ENCODE measurements at regions not wholly inside any gene's neighbourhood (a gene's known extent, or its start where the extent isn't known, plus 50 kb on each side); places are given as distances from the start of the nearest gene placed in this dataset.

- H3K9me3 ChIP-seq (replicated peaks; ENCODE audit: control insufficient read depth, insufficient read depth, low read depth, low read length) = no peaks in the 10 kb centered on the region
- no peak for DNase-seq (ENCODE audit: extremely low read depth in 1 of 4, low spot score in 3 of 4)
- in situ Hi-C loops (cut with MboI) = no loop called here
- H3K27ac ChIP-seq (ENCODE audit: extremely low read depth, low read depth, low read length) = no peak overlapping the region
- H3K4me2 ChIP-seq (ENCODE audit: insufficient read depth, low read length) = no peak overlapping the region
- no peak overlapping the region for H3K4me3 ChIP-seq
- no peak for ATAC-seq
- H3K4me1 ChIP-seq (replicated peaks in 1 of 2; ENCODE audit: control insufficient read depth in 2 of 2, insufficient read depth in 2 of 2, low read length in 2 of 2) = no peaks in the 10 kb centered on the region
- 0% methylated on average over 1 of the region's 1 CpG for WGBS (ENCODE audit: insufficient coverage, low coverage, missing lambda C conversion rate)
- H3K9me1 ChIP-seq (ENCODE audit: control insufficient read depth, insufficient read depth, low read length) = no peaks in the 10 kb centered on the region
- H3K36me3 ChIP-seq (ENCODE audit: control insufficient read depth, insufficient read depth, low read length) = no peaks in the 10 kb centered on the region
- FAIRE-seq = no peak
- intact Hi-C loops (cut with micrococcal nuclease) = no loop called here
- H3K79me2 ChIP-seq (ENCODE audit: control insufficient read depth, insufficient read depth, low read length) = no peaks in the 10 kb centered on the region
- POLR2A ChIA-PET = no interaction called here
- BruUV-seq (replicated peaks) = no TSS peak
- H3K9ac ChIP-seq (ENCODE audit: insufficient read depth in 1 of 2, low read depth in 2 of 2, low read length in 2 of 2) = no peak overlapping the region
- no peak overlapping the region for H2AFZ ChIP-seq (ENCODE audit: low read depth, low read length)
- CTCF ChIA-PET (ENCODE audit: low intra/inter-chr PET ratio) = no interaction called here
- no peaks in the 10 kb centered on the region for H3K27me3 ChIP-seq (ENCODE audit: control insufficient read depth in 2 of 2, insufficient read depth in 2 of 2, low read length in 2 of 2)
- TF ChIP-seq FOXP4 (CRISPR knock-in tag; IDR thresholded peaks at IDR 0.05; ENCODE audit: borderline replicate concordance) = no peak
- TF ChIP-seq ZNF316 (IDR thresholded peaks at IDR 0.05) = peak; percentile 59
- no peak for TF ChIP-seq IRF9 (tag; IDR thresholded peaks at IDR 0.05)
- no peak for TF ChIP-seq PRDM10 (IDR thresholded peaks at IDR 0.05; ENCODE audit: partially characterized antibody)
- no peak for TF ChIP-seq CCNT2 (IDR thresholded peaks at IDR 0.05; ENCODE audit: borderline replicate concordance, extremely low read depth, insufficient read length, low read depth, low read length)
- TF ChIP-seq ARHGAP35 (IDR thresholded peaks at IDR 0.05; ENCODE audit: partially characterized antibody) = no peak
- TF ChIP-seq MAFK (IDR thresholded peaks at IDR 0.05; ENCODE audit: low read length) = peak; percentile 49; the same call in 1 of the 2 replicates
- TF ChIP-seq HIVEP1 (CRISPR knock-in tag; IDR thresholded peaks at IDR 0.05) = no peak
- TF ChIP-seq MAFF (IDR thresholded peaks at IDR 0.05; ENCODE audit: low read length) = peak; percentile 50; the same call in 1 of the 2 replicates
- peak; percentile 33; the same call in 1 of the 2 replicates for TF ChIP-seq C11orf30 (IDR thresholded peaks at IDR 0.05; ENCODE audit: low read depth)
- peak; percentile 59 for TF ChIP-seq MAFG (tag; conservative IDR thresholded peaks at IDR 0.05)
- no peak for TF ChIP-seq ZNF584 (CRISPR knock-in tag; IDR thresholded peaks at IDR 0.05; ENCODE audit: low read depth)
- no peaks in the 10 kb centered on the region for H4K20me1 ChIP-seq (replicated peaks; ENCODE audit: control insufficient read depth, insufficient read depth, low read length)
Measured at GRCh38 chr6:62681108-62681507, 395.1 kb upstream of the KHDRBS2 start.

Measured in K562 (cell line).